Stimulated activated CD8-positive, alpha-beta memory T cell treated with anti-CD3 and anti-CD28 coated beads, Interleukin-12 subunit alpha, Interleukin-12 subunit beta, amount 100 ng/mL, for 24 hours (primary cell): ENCODE measurements at regions not wholly inside any gene's neighbourhood (a gene's known extent, or its start where the extent isn't known, plus 50 kb on each side); places are given as distances from the start of the nearest gene placed in this dataset.
"Not testable (repeated sequence)": the region's sequence is repeated elsewhere in the genome, so short reads cannot be mapped to it uniquely, and the experiment has no call there.

Source experiments
- DNase-seq: peaks from one replicate; pipeline ENCODE4 v3.0.0-alpha.2; 2020; ENCODE audit errors: extremely low read depth

- no peak for DNase-seq
Observed at GRCh38 chr14:105709281-105710118, 183.1 kb downstream of the TMEM121 start.

GRCh38 chr14:105710119-105711043, 184.0 kb downstream of the TMEM121 start:
- DNase-seq = no peak

GRCh38 chr14:105711044-105711620, 184.7 kb downstream of the TMEM121 start:
- no peak for DNase-seq

GRCh38 chr14:105711841-105712460, 185.6 kb downstream of the TMEM121 start:
- no peak for DNase-seq

GRCh38 chr14:105712670-105713069, 186.3 kb downstream of the TMEM121 start:
- not testable (repeated sequence) for DNase-seq

GRCh38 chr14:105713160-105713559, 186.8 kb downstream of the TMEM121 start:
- not testable (repeated sequence) for DNase-seq

GRCh38 chr14:105713836-105714235, 187.5 kb downstream of the TMEM121 start:
- DNase-seq = not testable (repeated sequence)

GRCh38 chr14:105718787-105719186, 192.4 kb downstream of the TMEM121 start:
- DNase-seq = not testable (repeated sequence)

- DNase-seq = not testable (repeated sequence)
Observed at GRCh38 chr14:105720106-105720505, 193.7 kb downstream of the TMEM121 start.

- DNase-seq = not testable (repeated sequence)
Observed at GRCh38 chr14:105720852-105721601, 194.6 kb downstream of the TMEM121 start.

GRCh38 chr14:105721602-105721970, 195.2 kb downstream of the TMEM121 start:
- DNase-seq = not testable (repeated sequence)

- not testable (repeated sequence) for DNase-seq
Observed at GRCh38 chr14:105721996-105722709, 195.8 kb downstream of the TMEM121 start.

GRCh38 chr14:105723271-105723670, 196.9 kb downstream of the TMEM121 start:
- DNase-seq = not testable (repeated sequence)

- not testable (repeated sequence) for DNase-seq
Observed at GRCh38 chr14:105723776-105724175, 197.4 kb downstream of the TMEM121 start.

GRCh38 chr14:105729825-105730368, 203.5 kb downstream of the TMEM121 start:
- DNase-seq = not testable (repeated sequence)

GRCh38 chr14:105730731-105731130, 204.3 kb downstream of the TMEM121 start:
- DNase-seq = not testable (repeated sequence)

- DNase-seq = not testable (repeated sequence)
Observed at GRCh38 chr14:105731221-105731985, 205.0 kb downstream of the TMEM121 start.

- DNase-seq = no peak
Observed at GRCh38 chr14:105733081-105734065, 207.0 kb downstream of the TMEM121 start.
